CD4-positive, alpha-beta T cell treated with Interferon alpha-2 for 1 hour (primary cell): ENCODE measurements at regions not wholly inside any gene's neighbourhood (a gene's known extent, or its start where the extent isn't known, plus 50 kb on each side); places are given as distances from the start of the nearest gene placed in this dataset.

Experiments used
- DNase-seq, 2 donors: peaks; one replicate each; pipeline ENCODE4 v3.0.0-alpha.2; 2020 to 2022

GRCh38 chr4:110780538-110780937 is 157.7 kb upstream of the PITX2 start:
- DNase-seq = no peak

- no peak for DNase-seq
Observed at GRCh38 chr4:110781944-110782343, 159.1 kb upstream of the PITX2 start.

- DNase-seq = no peak
Observed at GRCh38 chr4:110787109-110787508, 164.2 kb upstream of the PITX2 start.

- DNase-seq = no peak
Observed at GRCh38 chr4:110787707-110788106, 164.8 kb upstream of the PITX2 start.

GRCh38 chr4:110788302-110788701 is 165.4 kb upstream of the PITX2 start:
- DNase-seq = no peak

GRCh38 chr4:110792036-110792435 is 169.2 kb upstream of the PITX2 start:
- no peak for DNase-seq

GRCh38 chr4:110793381-110793801 is 170.5 kb upstream of the PITX2 start:
- DNase-seq = no peak

- no peak for DNase-seq
Observed at GRCh38 chr4:110793890-110794554, 171.1 kb upstream of the PITX2 start.

GRCh38 chr4:110795971-110796370 is 173.1 kb upstream of the PITX2 start:
- DNase-seq = no peak

GRCh38 chr4:110797486-110797885 is 174.6 kb upstream of the PITX2 start:
- DNase-seq = no peak

GRCh38 chr4:110798687-110799086 is 175.8 kb upstream of the PITX2 start:
- DNase-seq = no peak

GRCh38 chr4:110799211-110799610 is 176.3 kb upstream of the PITX2 start:
- no peak for DNase-seq

GRCh38 chr4:110801591-110801990 is 178.7 kb upstream of the PITX2 start:
- DNase-seq = no peak

GRCh38 chr4:110808351-110808878 is 185.5 kb upstream of the PITX2 start:
- no peak for DNase-seq

GRCh38 chr4:110815950-110816349 is 193.1 kb upstream of the PITX2 start:
- no peak for DNase-seq

GRCh38 chr4:110816367-110816766 is 193.5 kb upstream of the PITX2 start:
- no peak for DNase-seq

GRCh38 chr4:110821186-110821585 is 198.3 kb upstream of the PITX2 start:
- no peak for DNase-seq

- no peak for DNase-seq
Observed at GRCh38 chr4:110823251-110823650, 200.4 kb upstream of the PITX2 start.

- DNase-seq = no peak
Observed at GRCh38 chr4:110824344-110824743, 201.5 kb upstream of the PITX2 start.

GRCh38 chr4:110826656-110827055 is 203.8 kb upstream of the PITX2 start:
- no peak for DNase-seq

GRCh38 chr4:110830461-110830860 is 207.6 kb upstream of the PITX2 start:
- DNase-seq = no peak

GRCh38 chr4:110837896-110838450 is 215.1 kb upstream of the PITX2 start:
- DNase-seq = no peak

- DNase-seq = no peak
Observed at GRCh38 chr4:110840221-110840654, 217.4 kb upstream of the PITX2 start.

- DNase-seq = no peak
Observed at GRCh38 chr4:110848787-110849186, 225.9 kb upstream of the PITX2 start.

GRCh38 chr4:110849461-110849860 is 226.6 kb upstream of the PITX2 start:
- DNase-seq = no peak
